Endothelial cell of umbilical vein (primary cell): ENCODE measurements at regions not wholly inside any gene's neighbourhood (a gene's known extent, or its start where the extent isn't known, plus 50 kb on each side); places are given as distances from the start of the nearest gene placed in this dataset.

ENCODE experiments used
- BruUV-seq: library from RNA; stranded (reverse); fragments of 400-500 nt; replicated peaks from 2 replicates; lab custom pipeline; 2021; lab: Mats Ljungman, UMichigan
- CTCF ChIA-PET: fragments of 300-600, 350-600 bp; sonication (Branson Sonifier 250); formaldehyde crosslinking; loops from one replicate; lab custom pipeline; 2021; ENCODE audit warnings: antibody characterized with exemption, inconsistent platforms; lab: Charles Lee
- POLR2A ChIA-PET: fragments of 300-600, 350-600 bp; sonication (Branson Sonifier 250); formaldehyde crosslinking; loops from one replicate; lab custom pipeline; 2021; ENCODE audit warnings: antibody characterized with exemption, inconsistent platforms; lab: Charles Lee
- DNase-seq: peaks from one replicate; pipeline ENCODE4 v3.0.0-alpha.2; 2011; ENCODE audit warnings: low read depth, low spot score
- FAIRE-seq: peaks from 2 replicates; lab custom pipeline; 2011; peaks lifted over from hg19 to GRCh38; lab: Jason Lieb, UNC
- H2AFZ ChIP-seq: 2 replicates; pipeline ENCODE4 v1.6.0; 2012; ENCODE audit warnings: low read depth, low read length, control low read depth, inconsistent platforms
- H3K27ac ChIP-seq: 2 replicates; pipeline ENCODE4 v1.5.1; 2011; ENCODE audit warnings: low read depth, mild to moderate bottlenecking, control low read depth, low read length, moderate library complexity; ENCODE audit not compliant: insufficient read depth
- H3K27me3 ChIP-seq, 2 experiments: 2 replicates each; pipeline versions ENCODE4 v1.6.0 to v1.6.1; 2011; ENCODE audit warnings: low read length in 2 of 2, mixed read lengths in 1 of 2; ENCODE audit not compliant: control insufficient read depth in 2 of 2, insufficient read depth in 2 of 2
- H3K36me3 ChIP-seq, 2 experiments: 2 replicates in 1 of 2; 3 replicates in 1 of 2; pipeline ENCODE4 v1.5.1; 2011; ENCODE audit warnings: low read length in 2 of 2, mild to moderate bottlenecking in 1 of 2, moderate library complexity in 1 of 2; ENCODE audit not compliant: control insufficient read depth in 2 of 2, insufficient read depth in 2 of 2; ENCODE audit errors: extremely low read depth in 1 of 2
- H3K4me1 ChIP-seq: 3 replicates; pipeline ENCODE4 v1.5.1; 2011; ENCODE audit warnings: mild to moderate bottlenecking, low read length; ENCODE audit not compliant: control insufficient read depth, insufficient read depth; ENCODE audit errors: extremely low read depth
- H3K4me2 ChIP-seq: 2 replicates; pipeline ENCODE4 v1.6.1; 2011; ENCODE audit warnings: low read length, control low read depth, mixed read lengths; ENCODE audit not compliant: insufficient read depth
- H3K4me3 ChIP-seq, 3 experiments: fragments of 200-600 bp in 1 of 3; sonication (generic), shearing (Covaris generic) in 1 of 3; replicated peaks in 1 of 3; 2 replicates each; pipeline ENCODE4 v1.5.1; 2011 to 2016; ENCODE audit warnings: control low read depth in 3 of 3, low read length in 3 of 3, mild to moderate bottlenecking in 2 of 3, inconsistent platforms in 1 of 3, low read depth in 1 of 3, moderate library complexity in 1 of 3; ENCODE audit not compliant: insufficient read depth in 1 of 3
- H3K79me2 ChIP-seq: 2 replicates; pipeline ENCODE4 v1.6.0; 2012; ENCODE audit warnings: low read length, inconsistent platforms; ENCODE audit not compliant: control insufficient read depth, insufficient read depth
- H3K9ac ChIP-seq: replicated peaks from 2 replicates; pipeline ENCODE3; 2011; ENCODE audit warnings: low read length, control low read depth; ENCODE audit not compliant: insufficient read depth; ENCODE audit errors: extremely low read depth
- H3K9me1 ChIP-seq: replicated peaks from 3 replicates; pipeline ENCODE4 v1.6.0; 2011; ENCODE audit warnings: mild to moderate bottlenecking, low read length; ENCODE audit not compliant: control insufficient read depth, insufficient read depth; ENCODE audit errors: extremely low read depth
- H3K9me3 ChIP-seq: replicated peaks from 2 replicates; pipeline ENCODE4 v1.5.1; 2012; ENCODE audit warnings: low read length, inconsistent platforms; ENCODE audit not compliant: control insufficient read depth, insufficient read depth
- H4K20me1 ChIP-seq: replicated peaks from 2 replicates; pipeline ENCODE3; 2011; ENCODE audit warnings: mild to moderate bottlenecking, low read length; ENCODE audit not compliant: control insufficient read depth, insufficient read depth; ENCODE audit errors: extremely low read depth
- EZH2 ChIP-seq: IDR thresholded peaks from 2 replicates; pipeline ENCODE4 v1.6.1; 2012; ENCODE audit warnings: borderline replicate concordance, low read depth, mild to moderate bottlenecking, moderate library complexity, low read length, inconsistent platforms; ENCODE audit not compliant: severe bottlenecking
- FOS ChIP-seq: IDR thresholded peaks from 2 replicates; pipeline ENCODE4 v1.6.1; 2011; ENCODE audit warnings: mild to moderate bottlenecking, low read length, moderate library complexity, borderline replicate concordance; ENCODE audit not compliant: insufficient read depth
- GATA2 ChIP-seq: IDR thresholded peaks from 2 replicates; pipeline ENCODE4 v1.7.0; 2011; ENCODE audit warnings: low read depth, mild to moderate bottlenecking, moderate library complexity, mixed read lengths, low read length; ENCODE audit not compliant: insufficient read length, insufficient read depth
- JUN ChIP-seq: IDR thresholded peaks from 2 replicates; pipeline ENCODE4 v1.6.1; 2011; ENCODE audit warnings: borderline replicate concordance, low read depth; ENCODE audit not compliant: insufficient read length, insufficient read depth
- MYC ChIP-seq: IDR thresholded peaks from one replicate; pipeline ENCODE4 v1.6.1; 2011; ENCODE audit warnings: mild to moderate bottlenecking, low read depth, low read length
- POLR2A ChIP-seq: IDR thresholded peaks from 2 replicates; pipeline ENCODE4 v1.6.1; 2012; ENCODE audit warnings: low read depth, mild to moderate bottlenecking, control low read depth, low read length
- POLR2AphosphoS5 ChIP-seq: IDR thresholded peaks from 2 replicates; pipeline ENCODE4 v1.6.1; 2012; ENCODE audit warnings: low read depth, mild to moderate bottlenecking, control low read depth, low read length, moderate library complexity; ENCODE audit not compliant: insufficient read depth
- dilution Hi-C: fragments of 300-500 bp; cut with MboI; formaldehyde crosslinking; loops from one replicate; pipeline ENCODE4 v1.15.0; 2019; ENCODE audit warnings: low sequenced_read_pairs; ENCODE audit not compliant: extremely low pct_ligation_motif_present
- intact Hi-C: fragments of 100-400 bp; cut with micrococcal nuclease; formaldehyde crosslinking; loops from one replicate; pipeline ENCODE4 v1.10.0; 2022
- TF ChIP-seq, protein P1 (sequence below): IDR thresholded peaks from 2 replicates; pipeline ENCODE4 v1.6.1; 2011; ENCODE audit not compliant: insufficient read depth, insufficient read length
- TF ChIP-seq, protein P2 (sequence below), 2 donors: IDR thresholded peaks; 1 replicate in 1 of 2; 2 replicates in 1 of 2; pipeline ENCODE4 v1.5.1; 2011; ENCODE audit warnings: low read length in 2 of 2, mild to moderate bottlenecking in 2 of 2, moderate library complexity in 2 of 2, control low read depth in 1 of 2, inconsistent platforms in 1 of 2, low read depth in 1 of 2; ENCODE audit not compliant: insufficient read depth in 1 of 2; ENCODE audit errors: extremely low read depth in 1 of 2

GRCh38 chr6:148286563-148286962, 56.1 kb upstream of the SASH1 start:
- no peak for DNase-seq
- no peaks in the 10 kb centered on the region for H3K36me3 ChIP-seq
- H3K4me3 ChIP-seq = no peak overlapping the region
- intact Hi-C loops (no loop called here), dilution Hi-C loops (no loop called here)
- H3K27me3 ChIP-seq = no peaks in the 10 kb centered on the region
- H3K9me1 ChIP-seq = no peaks in the 10 kb centered on the region
- no peak overlapping the region for H3K4me2 ChIP-seq
- H3K27ac ChIP-seq = no peak overlapping the region
- no peaks in the 10 kb centered on the region for H4K20me1 ChIP-seq
- CTCF ChIA-PET = interaction anchor here (1.0 kb wide), 1 partner anchor 178 kb away, joined by 3 read pairs; no protein-coding TSS in a partner anchor
- no peak for FAIRE-seq
- TF ChIP-seq JUN = no peak
- no peak for TF ChIP-seq GATA2
- TF ChIP-seq POLR2AphosphoS5 = no peak
- no peak for TF ChIP-seq POLR2A
- TF ChIP-seq MYC = no peak
- TF ChIP-seq EZH2 = no peak
- TF ChIP-seq, protein P1, sequence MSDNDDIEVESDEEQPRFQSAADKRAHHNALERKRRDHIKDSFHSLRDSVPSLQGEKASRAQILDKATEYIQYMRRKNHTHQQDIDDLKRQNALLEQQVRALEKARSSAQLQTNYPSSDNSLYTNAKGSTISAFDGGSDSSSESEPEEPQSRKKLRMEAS = no peak
- TF ChIP-seq, protein P2, sequence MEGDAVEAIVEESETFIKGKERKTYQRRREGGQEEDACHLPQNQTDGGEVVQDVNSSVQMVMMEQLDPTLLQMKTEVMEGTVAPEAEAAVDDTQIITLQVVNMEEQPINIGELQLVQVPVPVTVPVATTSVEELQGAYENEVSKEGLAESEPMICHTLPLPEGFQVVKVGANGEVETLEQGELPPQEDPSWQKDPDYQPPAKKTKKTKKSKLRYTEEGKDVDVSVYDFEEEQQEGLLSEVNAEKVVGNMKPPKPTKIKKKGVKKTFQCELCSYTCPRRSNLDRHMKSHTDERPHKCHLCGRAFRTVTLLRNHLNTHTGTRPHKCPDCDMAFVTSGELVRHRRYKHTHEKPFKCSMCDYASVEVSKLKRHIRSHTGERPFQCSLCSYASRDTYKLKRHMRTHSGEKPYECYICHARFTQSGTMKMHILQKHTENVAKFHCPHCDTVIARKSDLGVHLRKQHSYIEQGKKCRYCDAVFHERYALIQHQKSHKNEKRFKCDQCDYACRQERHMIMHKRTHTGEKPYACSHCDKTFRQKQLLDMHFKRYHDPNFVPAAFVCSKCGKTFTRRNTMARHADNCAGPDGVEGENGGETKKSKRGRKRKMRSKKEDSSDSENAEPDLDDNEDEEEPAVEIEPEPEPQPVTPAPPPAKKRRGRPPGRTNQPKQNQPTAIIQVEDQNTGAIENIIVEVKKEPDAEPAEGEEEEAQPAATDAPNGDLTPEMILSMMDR (IDR thresholded peaks at IDR 0.05; ENCODE audit: extremely low read depth in 1 of 2, insufficient read depth in 1 of 2, low read depth in 1 of 2, low read length in 2 of 2) = no peak
- TF ChIP-seq FOS = no peak
- POLR2A ChIA-PET = no interaction called here
- peaks cover 6% of the 10 kb centered on the region for H3K4me1 ChIP-seq
- H3K79me2 ChIP-seq = no peaks in the 10 kb centered on the region
- H3K9ac ChIP-seq = no peak overlapping the region
- H2AFZ ChIP-seq = no peak overlapping the region
- H3K9me3 ChIP-seq = no peaks in the 10 kb centered on the region
- no TSS peak for BruUV-seq
